Uterus (tissue), 2 donors: ENCODE measurements at regions not wholly inside any gene's neighbourhood (a gene's known extent, or its start where the extent isn't known, plus 50 kb on each side); places are given as distances from the start of the nearest gene placed in this dataset.

ENCODE experiments used
- CTCF ChIP-seq, 4 experiments: fragments of 200-600 bp in 2 of 4; fragments of 450-650 bp in 2 of 4; sonication (generic) in 2 of 4; IDR thresholded peaks; one replicate each; pipeline ENCODE4 v1.5.1; 2016 to 2019; ENCODE audit warnings: antibody characterized with exemption in 4 of 4, mild to moderate bottlenecking in 2 of 4, moderate library complexity in 1 of 4
- POLR2A ChIP-seq, 2 donors: fragments of 450-650 bp; IDR thresholded peaks; one replicate each; pipeline ENCODE4 v1.6.1; 2016; ENCODE audit warnings: antibody characterized with exemption in 2 of 2, mild to moderate bottlenecking in 1 of 2, moderate library complexity in 1 of 2

GRCh38 chr3:65004795-65005295 lies 317.0 kb upstream of the ADAMTS9 start:
- TF ChIP-seq POLR2A (IDR thresholded peaks at IDR 0.05) (no peak), CTCF (IDR thresholded peaks at IDR 0.05) (no peak)
